Stimulated activated CD4-positive, alpha-beta T cell treated with anti-CD3 and anti-CD28 coated beads, Interleukin-4, amount 100 ng/mL, for 1 hour (primary cell): ENCODE measurements at regions not wholly inside any gene's neighbourhood (a gene's known extent, or its start where the extent isn't known, plus 50 kb on each side); places are given as distances from the start of the nearest gene placed in this dataset.
"Not testable (repeated sequence)": the region's sequence is repeated elsewhere in the genome, so short reads cannot be mapped to it uniquely, and the experiment has no call there.

Experiments used
- DNase-seq: peaks from one replicate; pipeline ENCODE4 v3.0.0-alpha.2; 2020

DNA sequence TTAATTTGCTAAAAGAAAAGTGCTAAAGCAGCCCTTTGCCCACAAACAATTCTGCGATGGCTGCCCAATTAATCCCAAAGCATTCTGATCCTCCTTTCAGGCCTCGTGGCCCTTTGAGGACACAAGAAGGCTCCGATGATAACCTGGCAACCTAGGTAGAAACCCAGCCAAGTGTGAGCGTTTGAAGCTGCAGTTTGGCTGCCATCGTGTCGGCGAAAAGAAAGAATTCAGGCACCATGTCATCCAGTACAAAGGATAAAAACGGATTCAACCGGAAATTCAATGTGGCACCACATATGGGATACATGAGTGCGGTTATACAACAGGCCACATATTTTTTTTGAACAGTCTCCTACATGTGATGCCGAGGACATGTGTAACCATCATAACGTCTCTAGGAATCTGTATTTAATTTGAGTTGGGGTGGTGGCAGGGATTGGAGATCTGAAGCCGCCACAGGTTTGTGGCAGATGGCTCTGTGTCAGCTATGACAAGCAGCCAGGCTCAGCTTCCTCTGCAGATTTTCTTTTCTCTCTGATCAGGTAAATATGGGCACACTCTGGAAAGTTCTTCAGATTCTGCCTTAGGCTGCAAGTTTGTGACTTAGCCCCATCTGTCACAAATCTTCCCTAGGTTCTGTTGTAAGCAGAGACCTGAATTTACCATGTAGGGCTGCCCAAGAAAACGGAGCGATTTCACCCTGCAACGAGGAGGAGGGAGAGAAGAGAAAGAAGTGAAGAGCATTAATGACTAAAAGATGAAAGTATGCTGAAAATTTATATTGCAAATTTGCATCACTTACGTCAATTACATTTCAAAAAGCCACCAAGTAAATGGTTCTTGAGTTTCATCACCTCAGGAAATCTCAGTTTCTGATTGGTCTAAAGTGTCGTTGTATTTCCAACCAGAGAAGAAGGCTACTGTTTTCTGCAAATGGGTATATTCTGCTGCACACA, 573.2 kb downstream of the ZEB2 start:
- no peak for DNase-seq

DNA sequence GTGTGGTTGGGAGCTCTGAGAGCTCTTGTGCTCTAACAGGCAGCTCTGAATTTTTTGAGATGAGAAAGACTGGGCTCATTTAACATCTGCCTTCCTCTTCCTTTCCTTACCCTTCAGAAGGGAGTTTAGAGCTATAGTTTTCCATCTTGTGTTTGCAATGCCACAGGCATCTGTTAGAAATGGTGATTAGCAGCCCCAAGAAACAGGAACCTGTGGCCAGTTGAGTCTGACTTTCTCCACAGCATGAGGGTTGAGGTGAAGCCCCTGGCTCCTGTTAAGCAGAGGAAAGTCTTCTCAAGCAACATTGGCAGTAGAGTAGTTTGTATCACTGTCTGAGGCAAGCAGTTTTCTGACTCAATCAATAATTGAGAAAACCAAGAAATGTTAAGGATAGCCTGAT, 577.4 kb downstream of the ZEB2 start:
- no peak for DNase-seq

DNA sequence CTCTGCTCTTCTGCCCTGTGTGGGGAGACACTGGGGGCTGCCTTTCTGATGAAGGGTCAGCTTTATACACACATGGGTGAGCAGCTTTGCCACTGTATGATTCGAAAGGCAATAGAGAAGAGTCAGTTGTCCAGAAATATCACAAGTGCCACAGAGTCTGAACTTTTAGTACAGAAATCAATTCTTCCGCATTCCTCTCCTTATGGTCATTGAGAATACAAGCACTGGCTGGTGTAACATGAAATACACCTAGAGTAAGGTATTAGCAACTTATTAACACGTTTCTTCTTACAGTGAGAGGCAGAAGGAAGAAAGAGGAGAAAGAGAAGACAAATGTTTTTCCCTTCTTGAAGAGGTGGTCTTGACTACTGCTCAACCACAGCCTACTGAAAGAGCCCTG, 579.2 kb downstream of the ZEB2 start:
- DNase-seq, result no peak

DNA sequence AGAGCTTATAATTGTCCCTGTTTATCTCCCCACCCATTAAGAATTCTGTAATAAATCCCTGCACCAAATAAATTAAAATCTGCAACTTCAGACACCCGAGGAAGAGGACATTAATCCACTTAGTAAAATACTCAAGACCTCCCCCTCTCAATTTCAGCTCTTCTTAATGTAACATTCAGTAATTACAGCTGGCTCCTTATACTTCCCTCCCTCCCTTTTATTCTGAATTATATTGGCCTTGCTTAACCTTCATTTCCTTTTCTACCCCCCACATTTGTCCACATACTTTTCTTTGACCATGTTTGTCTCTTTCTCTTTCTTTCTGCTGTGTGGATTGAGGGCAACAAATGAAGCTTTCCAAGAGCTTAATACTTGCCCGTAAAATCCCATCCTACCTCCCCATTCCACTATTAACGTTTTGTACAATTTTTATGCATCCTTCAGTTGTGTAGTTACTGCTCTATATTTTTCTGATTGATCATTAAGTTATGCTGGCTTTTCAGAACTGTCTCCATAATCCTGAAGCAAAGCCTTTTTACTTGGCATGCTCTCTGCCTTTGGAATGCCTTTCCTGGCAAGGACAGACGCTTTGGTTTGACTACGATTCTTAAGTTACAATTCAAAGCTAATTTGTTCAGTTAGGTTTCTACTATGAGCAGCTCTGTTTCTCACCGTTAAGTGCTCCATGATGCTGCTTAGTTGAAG, 580.1 kb downstream of the ZEB2 start:
- DNase-seq, result no peak

DNA sequence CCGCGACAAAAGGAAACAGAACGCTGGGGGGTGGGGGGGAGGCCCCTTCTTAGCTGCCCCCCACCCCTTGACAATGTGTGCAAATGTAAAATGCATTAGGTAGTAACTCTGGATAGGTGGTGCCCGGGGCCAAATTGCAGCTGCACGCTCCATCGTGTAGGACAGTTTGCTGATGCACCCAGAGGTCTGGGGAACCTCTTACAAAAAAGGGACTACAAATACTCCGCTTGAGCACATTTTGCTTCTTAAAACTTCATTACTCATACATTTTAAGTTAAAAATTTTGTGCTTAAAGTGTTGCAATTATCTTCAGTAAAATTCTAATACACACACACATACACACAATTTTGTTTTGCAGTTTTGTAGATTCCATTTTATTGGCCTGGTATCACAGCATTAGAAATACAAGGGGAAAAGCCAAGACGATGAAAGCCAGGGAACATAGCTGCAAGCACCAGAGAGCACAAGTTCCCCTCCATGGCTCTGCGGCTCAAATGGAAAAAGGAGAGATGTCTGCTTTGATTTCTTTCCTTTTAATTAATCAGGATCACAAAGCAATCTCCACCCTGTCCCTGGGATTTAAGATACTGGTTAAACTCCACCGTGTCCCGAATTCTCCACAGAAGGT, 582.1 kb downstream of the ZEB2 start:
- no peak for DNase-seq

DNA sequence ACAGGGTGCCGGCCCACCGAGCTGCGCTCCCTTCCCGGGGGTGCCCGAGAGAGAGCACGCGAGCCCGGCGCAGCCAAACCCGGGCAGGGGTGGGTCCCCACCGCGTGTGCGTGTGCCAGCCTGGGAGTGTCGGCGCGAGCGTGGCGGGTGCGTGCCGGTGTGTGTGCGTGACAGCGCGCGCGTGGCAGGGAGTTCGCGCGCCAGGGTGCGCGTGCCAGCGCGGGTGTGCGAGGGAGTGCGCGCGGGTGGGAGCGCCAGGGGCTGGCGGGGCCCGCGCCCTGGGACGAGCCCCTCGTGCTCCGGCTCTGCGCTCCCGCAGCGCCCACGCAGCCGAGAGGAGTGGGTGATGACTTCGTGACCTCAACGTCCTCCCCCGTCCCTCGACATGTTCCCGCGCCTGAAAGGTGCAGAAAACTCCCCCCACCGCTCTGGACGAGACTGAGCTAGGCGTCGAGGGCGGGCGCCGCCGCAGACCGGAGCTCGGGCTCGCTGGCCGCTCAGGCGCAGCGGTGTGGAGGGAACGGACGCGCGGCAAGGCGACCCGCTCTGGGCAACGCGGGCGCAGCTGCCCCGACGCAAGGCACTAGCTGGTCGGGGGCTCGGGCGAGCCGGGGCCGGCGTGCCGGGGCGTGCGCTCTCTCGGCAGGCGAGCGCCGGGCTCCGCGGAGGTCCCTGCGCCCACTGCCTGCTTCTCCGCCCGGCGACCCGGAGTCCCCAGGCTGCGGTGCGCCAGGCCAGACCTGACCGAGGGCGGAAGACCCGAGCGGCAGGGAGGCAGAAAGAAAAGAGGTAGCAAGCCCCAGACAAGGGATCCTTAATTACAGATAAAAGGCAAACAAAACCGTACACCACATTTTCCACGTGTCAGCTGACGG, 582.8 kb downstream of the ZEB2 start:
- DNase-seq, result peak; percentile 25

DNA sequence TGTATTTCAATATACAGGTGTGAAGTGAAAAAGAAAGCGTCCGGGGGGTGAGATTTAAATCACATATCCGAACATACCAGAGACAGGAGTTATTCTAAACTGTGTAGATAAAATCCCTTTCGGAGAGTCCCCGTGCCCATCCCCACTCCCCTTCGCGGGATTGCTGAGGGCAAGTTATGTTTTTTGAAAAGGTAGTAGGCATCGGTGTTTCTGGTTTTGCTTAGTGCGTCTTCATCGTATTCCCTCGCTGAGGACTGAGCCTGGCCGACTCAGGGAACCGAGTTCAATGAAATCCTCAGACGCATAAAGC, 583.4 kb downstream of the ZEB2 start:
- no peak for DNase-seq

DNA sequence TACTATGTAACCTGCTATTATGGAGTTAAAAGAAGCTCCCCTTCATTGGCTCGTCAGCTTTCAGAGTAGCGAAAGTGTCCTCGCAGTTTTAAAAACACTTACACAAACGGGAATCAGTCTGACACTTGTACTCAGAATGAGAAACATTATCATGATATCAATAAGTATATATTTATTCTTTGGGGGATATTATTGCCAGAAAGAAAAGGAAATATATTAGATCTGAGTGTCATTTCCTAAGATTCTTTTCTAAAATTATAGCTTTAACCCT, 584.5 kb downstream of the ZEB2 start:
- no peak for DNase-seq

DNA sequence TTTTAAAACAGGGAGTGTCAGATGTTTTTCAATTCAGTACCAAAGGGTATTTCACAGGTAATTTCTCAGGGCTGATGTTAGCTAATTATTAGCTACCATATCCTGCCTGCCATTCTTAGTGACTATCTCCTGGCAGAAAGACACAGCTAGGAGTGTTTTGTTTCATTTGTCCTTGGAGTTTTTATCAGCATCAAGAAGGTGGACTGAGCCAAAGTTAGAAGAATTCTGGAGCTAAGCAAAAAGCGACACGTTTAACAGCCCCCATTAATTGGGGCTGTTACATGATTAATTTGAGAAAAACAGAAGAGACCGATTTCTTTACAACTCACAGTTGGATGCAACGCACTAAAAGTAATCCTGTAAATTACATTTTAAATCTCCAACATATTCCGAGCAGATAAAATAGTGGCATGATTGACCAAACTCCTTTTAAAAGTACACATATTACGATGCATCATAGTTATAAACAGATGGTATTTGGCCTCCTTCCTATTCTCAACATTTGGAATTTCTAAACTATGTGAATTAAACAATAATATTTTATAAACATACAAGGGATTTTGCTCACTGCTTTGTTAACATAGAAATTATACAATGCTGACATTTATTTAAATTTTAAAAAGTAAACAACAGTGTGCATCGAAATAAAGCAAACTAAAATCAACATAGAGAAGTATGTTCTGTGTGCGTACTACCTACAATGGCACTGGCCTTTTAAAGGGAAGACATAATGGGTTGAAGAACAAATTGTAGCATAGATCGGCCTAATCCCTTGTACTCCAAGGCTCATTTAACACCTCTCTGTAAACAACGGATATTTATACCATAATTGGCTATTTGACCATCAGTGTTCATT, 585.1 kb downstream of the ZEB2 start:
- DNase-seq, result no peak

DNA sequence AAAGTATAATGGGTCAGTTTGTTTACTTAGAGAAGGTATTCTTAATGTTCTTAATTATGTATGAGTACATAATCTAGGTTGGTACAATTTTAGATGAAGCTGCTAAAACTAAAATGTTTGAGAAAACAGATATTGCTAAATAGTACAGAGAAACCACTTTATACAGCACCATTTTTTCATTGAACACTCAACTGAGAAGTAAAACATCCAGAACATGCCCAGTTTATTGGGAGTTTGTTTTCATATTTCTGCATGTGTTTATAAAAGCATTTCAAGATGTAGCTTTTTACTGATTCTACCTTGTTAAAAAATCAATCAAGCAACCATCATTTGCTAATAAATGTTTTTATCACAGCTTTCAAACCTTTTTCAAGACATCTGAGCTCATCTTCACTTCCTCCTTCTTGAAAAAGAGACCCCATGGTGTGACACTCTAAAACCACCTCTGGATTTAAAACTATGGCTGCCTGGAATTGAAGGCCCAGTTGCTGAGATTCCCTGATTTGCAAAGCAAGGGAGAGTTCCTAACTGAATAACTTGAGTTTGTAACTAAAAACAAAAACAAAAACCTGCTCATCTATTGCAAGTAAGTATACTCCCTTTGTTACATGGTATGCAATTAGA, 585.9 kb downstream of the ZEB2 start:
- no peak for DNase-seq

DNA sequence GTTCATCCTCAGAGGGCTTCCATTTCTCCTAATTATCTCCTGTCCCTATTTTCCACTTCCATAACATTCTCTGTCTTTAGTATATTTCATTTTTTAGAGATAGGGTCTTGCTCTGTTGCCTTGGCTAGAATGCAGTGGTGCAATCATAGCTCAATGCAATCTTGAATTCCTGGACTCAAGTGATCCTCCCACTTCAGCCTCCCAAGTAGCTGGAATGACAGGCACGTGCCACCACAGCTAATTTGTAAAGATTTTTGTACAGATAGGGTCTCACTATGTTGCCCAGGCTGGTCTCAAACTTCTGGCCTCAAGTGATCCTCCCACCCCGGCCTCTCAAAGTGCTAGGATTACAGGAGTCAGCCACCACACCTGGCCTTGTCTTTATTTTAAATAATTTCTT, 589.0 kb downstream of the ZEB2 start:
- DNase-seq, result no peak

DNA sequence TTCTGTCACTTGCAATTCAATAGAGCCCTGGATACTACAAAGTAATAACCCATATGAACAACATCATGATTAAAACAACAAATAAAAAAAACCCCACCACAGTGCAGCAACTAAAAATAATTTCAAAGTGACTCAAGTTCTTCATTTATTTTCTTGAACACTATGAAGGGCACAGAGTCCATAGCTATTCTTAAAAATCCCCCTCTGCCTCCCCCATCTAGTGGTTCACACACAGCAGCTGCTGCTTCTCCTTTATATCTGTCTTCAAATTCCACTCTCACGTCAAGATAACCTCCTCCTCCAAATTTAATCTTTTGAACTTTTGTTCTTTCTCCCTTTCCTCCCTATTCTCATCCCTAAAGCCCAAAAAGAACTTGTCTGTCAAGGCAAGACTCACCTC, 591.3 kb downstream of the ZEB2 start:
- no peak for DNase-seq

DNA sequence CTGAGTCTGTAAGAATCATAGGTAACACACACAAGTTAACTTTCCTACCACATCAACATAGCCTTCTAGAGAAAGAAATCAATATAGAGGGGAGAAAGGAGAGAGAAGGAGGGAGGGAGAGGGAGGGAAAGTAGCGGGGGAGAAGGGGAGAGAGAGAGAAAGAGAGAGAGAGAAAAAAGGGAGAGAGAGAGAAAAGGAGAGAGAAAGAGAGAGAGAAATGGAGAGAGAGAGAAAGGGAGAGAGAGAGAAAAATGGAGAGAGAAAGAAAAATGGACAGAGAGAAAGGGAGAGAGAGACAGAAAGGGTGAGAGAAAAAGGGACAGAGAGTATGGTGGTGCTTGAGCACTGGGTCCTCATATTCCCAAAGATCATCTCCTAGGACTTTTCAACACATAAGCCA, 591.7 kb downstream of the ZEB2 start:
- no peak for DNase-seq

DNA sequence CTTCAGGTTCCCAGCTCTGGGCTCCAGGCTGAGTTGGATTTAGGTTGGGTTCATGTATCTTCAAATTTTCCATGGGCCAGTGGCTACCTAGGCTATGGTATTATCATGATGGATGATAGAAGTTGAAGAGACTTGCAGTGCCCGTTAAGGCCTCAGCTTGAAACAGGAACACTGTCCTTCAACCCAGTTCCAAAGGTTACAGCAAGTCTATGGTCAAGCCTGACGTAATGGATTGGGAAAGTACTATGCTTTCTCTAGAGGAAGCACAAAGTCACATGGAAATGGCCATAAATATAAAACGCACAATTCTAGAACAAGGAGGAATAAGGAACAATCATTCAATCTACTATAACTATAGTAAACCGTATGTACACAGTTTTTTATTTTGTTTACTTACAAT, 593.2 kb downstream of the ZEB2 start:
- DNase-seq, result no peak

DNA sequence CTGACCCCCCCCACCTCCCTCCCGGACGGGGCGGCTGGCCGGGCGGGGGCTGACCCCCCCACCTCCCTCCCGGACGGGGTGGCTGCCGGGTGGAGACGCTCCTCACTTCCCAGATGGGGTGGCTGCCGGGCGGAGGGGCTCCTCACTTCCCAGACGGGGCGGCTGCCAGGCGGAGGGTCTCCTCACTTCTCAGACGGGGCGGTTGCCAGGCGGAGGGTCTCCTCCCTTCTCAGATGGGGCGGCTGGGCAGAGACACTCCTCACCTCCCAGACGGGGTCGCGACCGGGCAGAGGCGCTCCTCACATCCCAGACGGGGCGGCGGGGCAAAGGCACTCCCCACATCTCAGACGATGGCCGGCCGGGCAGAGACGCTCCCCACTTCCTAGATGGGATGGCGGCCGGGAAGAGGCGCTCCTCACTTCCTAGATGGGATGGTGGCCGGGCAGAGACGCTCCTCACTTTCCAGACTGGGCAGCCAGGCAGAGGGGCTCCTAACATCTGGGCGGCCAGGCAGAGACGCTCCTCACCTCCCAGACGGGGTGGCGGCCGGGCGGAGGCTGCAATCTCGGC, 597.6 kb downstream of the ZEB2 start:
- not testable (repeated sequence) for DNase-seq

DNA sequence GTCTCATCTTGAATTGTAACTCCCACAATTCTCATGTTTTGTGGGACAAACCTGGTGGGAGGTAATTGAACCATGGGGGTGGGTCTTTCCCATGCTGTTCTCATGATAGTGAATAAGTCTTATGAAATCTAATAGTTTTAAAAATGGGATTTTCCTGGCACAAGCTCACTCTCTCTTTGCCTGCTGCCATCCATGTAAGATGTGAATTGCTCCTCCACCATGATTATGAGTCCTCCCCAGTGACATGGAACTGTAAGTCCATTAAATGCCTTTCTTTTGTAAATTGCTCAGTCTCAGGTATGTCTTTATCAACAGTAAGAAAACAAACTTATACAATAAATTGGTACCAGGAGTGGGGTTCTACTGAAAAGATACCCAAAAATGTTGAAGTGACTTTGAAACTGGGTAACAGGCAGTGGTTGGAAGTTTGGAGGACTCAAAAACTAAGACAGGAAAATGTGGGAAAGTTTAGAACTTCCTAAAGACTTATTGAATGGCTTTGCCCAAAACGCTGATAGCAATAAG, 601.4 kb downstream of the ZEB2 start:
- DNase-seq, result no peak

DNA sequence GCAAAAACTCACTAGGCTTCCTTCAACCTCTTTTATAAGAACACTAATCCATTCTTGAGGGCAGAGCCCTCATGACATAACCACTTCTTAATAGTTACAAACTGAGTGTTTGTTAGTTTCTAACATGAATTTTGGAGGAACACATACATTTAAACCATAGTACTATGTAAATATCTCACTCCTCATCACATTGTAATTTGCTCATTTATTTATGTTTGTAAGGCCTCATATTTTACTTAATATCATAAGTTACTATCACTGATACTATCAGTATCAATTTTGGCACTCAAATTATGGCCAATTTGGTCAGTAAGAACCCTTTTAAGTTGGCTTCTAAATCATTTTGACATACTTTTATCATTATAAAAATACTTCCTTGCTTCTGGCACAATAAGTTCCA, 603.1 kb downstream of the ZEB2 start:
- DNase-seq, result no peak

DNA sequence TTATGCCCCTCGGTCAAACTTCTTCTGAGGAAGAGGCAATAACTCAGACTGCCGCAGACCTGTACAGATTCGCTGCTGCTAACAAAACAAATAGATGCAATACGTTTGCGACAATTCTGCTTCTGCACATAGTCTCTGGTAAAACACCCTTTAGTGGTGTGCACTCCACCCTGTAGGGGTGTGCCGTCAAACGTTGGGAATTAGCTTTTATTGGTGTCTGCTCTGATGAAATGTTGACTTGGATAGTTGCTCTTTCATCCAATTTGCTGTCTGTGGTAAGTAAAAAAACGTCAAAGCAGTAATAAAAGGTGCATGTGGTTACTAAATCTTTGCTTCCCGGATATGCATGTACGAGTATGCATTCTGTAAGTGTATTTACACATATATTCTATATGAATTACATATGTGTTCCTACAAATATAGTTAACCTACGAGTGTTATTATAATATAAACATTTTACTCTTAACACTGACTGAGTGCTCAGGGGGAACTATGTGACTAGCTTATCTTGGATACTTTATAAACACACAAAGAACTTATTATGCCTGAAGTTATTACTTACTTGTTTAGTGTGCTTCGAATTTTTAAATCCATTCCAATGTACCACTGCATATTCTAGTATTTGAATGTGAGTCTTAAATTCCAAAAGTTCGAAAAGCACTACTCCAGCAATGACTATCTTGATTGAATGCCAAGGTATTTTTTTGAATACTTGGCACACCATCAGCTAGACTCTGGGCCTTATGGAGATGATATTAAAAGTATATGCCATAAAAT, 610.2 kb downstream of the ZEB2 start:
- DNase-seq, result no peak

DNA sequence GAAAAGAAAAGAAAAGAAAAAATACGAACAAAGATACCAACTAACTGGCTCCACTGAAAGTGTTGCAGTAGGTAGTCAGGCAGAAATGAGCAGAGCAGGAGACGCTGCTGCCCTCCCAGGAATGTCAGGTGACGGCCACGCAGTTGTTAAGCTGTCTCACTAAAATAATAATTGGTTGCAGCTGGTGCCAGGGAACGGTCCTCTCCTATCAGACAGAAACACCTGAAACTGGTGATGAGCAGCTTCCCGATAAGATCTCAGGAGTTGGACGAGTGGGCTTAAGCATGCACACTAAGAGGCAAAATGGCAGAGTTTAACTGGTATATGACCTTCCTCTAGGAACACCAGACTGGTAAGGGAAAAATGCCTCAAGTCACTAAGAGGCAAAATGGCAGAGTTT, 611.1 kb downstream of the ZEB2 start:
- DNase-seq, result no peak

DNA sequence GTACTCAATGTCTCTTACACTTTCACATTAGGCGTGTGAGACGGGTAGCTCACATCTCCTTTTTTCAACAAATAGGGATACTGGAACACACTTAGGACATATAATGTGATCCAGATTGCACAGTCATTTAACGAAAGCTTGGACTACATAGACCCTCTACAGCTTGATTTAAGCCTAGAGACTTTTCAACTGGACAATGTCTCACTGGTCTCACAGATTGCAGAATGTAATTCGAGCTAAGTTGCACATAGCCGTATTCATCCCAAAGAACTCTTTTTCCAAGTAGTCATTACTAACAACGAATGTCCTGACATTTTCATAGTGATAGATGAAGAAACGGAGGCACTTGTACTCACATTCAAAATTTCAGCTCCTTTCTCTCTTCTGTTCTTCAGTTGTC, 612.1 kb downstream of the ZEB2 start:
- no peak for DNase-seq
